ENCODE measurements at regions not wholly inside any gene's neighbourhood (a gene's known extent, or its start where the extent isn't known, plus 50 kb on each side); places are given as distances from the start of the nearest gene placed in this dataset.

DNA sequence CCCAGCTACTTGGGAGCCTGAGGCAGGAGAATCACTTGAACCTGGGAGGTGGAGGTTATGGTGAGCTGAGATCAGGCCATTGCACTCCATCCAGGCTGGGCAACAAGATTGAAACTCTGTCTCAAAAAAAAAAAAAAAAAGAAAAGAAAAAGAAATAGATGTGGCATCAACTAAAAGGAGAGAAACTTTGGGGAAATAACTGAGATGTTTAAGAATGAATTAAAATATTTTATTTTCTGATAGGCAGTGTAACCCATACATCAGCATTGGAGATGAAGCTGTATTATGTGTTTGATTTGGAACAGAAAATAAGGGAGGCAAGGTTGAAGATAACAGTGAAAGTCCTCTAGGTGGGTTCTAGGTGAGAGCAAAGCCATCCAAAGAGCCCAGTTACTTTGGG lies 110.7 kb upstream of the HNRNPA3 start (continued):
- no peak for TF ChIP-seq HMGA2 (CRISPR knock-in tag; IDR thresholded peaks at IDR 0.05)

DNA sequence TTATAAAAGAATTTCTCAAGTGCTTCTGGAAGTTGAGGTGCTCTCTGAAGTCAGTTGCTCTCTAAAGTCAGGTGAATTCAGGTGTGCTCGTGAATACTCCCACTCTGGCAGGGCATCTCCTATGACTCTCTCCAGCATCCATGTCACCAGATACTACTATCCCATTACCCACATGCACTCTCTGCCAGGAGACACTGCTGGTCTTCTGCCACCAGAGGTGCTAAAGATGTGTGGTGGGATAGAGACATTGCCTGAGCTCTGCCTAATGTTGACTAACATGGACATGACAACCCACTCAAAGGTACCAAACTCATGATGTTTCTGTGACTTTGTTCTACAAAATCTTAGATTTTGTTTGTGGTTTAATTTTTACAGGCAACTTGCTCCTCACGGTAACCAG lies 106.4 kb upstream of the HNRNPA3 start:
- no peak for DNase-seq (ENCODE audit: low spot score)
- Mint-ChIP-seq H3K9me3 (peaks cover 18% of the 10 kb centered on the region), H3K27ac (no peak overlapping the region), H3K4me1 (no peaks in the 10 kb centered on the region), H3K36me3 (no peaks in the 10 kb centered on the region), H3K4me3 (no peak overlapping the region), H3K27me3 (ENCODE audit: low read depth) (no peaks in the 10 kb centered on the region)
- ATAC-seq, result peak; percentile 99
- ChIA-PET CTCF (interaction anchor here (0.9 to 1.8 kb wide), 2 partner anchors 42 to 58 kb away, joined by 3 to 14 read pairs; no protein-coding TSS in a partner anchor), POLR2A (no interaction called here)
- TF ChIP-seq, protein P1, sequence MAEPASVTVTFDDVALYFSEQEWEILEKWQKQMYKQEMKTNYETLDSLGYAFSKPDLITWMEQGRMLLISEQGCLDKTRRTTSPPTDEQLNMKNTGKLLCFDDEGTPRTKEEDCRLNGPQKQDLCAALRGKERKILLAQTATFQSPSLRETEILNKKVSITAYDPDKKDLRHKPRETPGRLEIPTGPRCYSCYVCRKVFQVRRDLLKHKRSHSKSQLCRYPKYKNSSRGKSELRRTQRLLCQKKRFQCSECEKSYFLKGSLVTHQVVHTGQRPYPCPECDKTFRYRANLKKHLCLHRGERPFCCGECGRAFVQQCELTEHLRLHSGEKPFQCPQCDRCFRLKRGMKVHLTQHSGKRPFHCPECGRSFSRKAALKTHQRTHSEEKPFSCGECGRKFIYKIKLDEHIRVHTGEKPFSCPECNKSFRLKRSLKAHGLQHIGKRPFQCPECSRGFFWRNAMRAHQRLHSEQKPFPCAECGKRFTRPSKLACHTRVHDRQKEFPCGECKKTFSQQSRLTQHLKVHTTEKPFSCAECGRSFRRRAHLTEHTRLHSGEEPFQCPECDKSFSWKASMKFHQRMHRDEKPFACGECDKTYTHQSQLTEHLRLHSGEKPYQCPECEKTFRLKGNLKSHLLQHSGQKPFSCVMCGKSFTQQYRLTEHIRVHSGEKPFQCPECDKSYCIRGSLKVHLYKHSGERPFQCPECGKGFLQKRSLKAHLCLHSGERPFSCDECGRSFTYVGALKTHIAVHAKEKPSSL (CRISPR knock-in tag; conservative IDR thresholded peaks at IDR 0.05), result no peak
- TF ChIP-seq SOX15 (CRISPR knock-in tag; IDR thresholded peaks at IDR 0.05) (no peak), CREM (CRISPR knock-in tag; IDR thresholded peaks at IDR 0.05) (no peak), TEAD4 (CRISPR knock-in tag; IDR thresholded peaks at IDR 0.05) (no peak), ZBTB21 (CRISPR knock-in tag; IDR thresholded peaks at IDR 0.05; ENCODE audit: borderline replicate concordance) (no peak), MXD4 (CRISPR knock-in tag; IDR thresholded peaks at IDR 0.05; ENCODE audit: borderline replicate concordance) (no peak), RORB (CRISPR knock-in tag; IDR thresholded peaks at IDR 0.05) (no peak), ZNF423 (CRISPR knock-in tag; IDR thresholded peaks at IDR 0.05) (no peak), SMAD3 (CRISPR knock-in tag; IDR thresholded peaks at IDR 0.05; ENCODE audit: borderline replicate concordance) (no peak), TEAD1 (CRISPR knock-in tag; IDR thresholded peaks at IDR 0.05) (no peak)
- TF ChIP-seq, protein P2, sequence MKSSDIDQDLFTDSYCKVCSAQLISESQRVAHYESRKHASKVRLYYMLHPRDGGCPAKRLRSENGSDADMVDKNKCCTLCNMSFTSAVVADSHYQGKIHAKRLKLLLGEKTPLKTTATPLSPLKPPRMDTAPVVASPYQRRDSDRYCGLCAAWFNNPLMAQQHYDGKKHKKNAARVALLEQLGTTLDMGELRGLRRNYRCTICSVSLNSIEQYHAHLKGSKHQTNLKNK (CRISPR knock-in tag; IDR thresholded peaks at IDR 0.05), result no peak

DNA sequence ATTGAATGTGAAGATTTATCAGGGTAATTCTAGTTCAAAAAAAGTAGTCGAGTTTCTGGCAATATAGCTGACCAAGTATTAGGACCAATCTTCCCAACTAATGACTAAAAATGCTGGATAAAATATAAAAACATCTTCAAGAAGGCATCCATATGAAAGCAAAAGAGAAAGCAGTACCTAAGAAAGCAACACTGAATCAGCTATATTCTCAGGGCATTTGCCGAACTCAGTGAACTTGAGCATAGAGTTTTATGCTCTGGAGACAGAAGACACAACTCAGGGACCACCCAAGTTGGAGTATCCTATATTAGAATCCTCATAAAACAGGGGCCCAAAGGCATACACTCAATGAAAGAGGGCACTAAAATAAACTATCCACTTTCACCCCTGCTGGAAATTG lies 103.7 kb upstream of the HNRNPA3 start:
- H3K27me3 Mint-ChIP-seq (ENCODE audit: low read depth), result no peaks in the 10 kb centered on the region
- ATAC-seq, result no peak

More for the DNA sequence above, 103.7 kb upstream of the HNRNPA3 start:
- DNase-seq (ENCODE audit: low spot score), result no peak
- no peaks in the 10 kb centered on the region for H3K36me3 Mint-ChIP-seq
- no peaks in the 10 kb centered on the region for H3K4me1 Mint-ChIP-seq
- TF ChIP-seq, protein P3, sequence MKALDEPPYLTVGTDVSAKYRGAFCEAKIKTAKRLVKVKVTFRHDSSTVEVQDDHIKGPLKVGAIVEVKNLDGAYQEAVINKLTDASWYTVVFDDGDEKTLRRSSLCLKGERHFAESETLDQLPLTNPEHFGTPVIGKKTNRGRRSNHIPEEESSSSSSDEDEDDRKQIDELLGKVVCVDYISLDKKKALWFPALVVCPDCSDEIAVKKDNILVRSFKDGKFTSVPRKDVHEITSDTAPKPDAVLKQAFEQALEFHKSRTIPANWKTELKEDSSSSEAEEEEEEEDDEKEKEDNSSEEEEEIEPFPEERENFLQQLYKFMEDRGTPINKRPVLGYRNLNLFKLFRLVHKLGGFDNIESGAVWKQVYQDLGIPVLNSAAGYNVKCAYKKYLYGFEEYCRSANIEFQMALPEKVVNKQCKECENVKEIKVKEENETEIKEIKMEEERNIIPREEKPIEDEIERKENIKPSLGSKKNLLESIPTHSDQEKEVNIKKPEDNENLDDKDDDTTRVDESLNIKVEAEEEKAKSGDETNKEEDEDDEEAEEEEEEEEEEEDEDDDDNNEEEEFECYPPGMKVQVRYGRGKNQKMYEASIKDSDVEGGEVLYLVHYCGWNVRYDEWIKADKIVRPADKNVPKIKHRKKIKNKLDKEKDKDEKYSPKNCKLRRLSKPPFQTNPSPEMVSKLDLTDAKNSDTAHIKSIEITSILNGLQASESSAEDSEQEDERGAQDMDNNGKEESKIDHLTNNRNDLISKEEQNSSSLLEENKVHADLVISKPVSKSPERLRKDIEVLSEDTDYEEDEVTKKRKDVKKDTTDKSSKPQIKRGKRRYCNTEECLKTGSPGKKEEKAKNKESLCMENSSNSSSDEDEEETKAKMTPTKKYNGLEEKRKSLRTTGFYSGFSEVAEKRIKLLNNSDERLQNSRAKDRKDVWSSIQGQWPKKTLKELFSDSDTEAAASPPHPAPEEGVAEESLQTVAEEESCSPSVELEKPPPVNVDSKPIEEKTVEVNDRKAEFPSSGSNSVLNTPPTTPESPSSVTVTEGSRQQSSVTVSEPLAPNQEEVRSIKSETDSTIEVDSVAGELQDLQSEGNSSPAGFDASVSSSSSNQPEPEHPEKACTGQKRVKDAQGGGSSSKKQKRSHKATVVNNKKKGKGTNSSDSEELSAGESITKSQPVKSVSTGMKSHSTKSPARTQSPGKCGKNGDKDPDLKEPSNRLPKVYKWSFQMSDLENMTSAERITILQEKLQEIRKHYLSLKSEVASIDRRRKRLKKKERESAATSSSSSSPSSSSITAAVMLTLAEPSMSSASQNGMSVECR (CRISPR knock-in tag; IDR thresholded peaks at IDR 0.05; ENCODE audit: borderline replicate concordance), result no peak
- TF ChIP-seq PRRX2 (CRISPR knock-in tag; IDR thresholded peaks at IDR 0.05), result no peak
- TF ChIP-seq, protein P4, sequence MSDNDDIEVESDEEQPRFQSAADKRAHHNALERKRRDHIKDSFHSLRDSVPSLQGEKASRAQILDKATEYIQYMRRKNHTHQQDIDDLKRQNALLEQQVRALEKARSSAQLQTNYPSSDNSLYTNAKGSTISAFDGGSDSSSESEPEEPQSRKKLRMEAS (CRISPR knock-in tag; IDR thresholded peaks at IDR 0.05), result no peak
- TF ChIP-seq, protein P5, sequence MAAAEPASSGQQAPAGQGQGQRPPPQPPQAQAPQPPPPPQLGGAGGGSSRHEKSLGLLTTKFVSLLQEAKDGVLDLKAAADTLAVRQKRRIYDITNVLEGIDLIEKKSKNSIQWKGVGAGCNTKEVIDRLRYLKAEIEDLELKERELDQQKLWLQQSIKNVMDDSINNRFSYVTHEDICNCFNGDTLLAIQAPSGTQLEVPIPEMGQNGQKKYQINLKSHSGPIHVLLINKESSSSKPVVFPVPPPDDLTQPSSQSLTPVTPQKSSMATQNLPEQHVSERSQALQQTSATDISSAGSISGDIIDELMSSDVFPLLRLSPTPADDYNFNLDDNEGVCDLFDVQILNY (CRISPR knock-in tag; IDR thresholded peaks at IDR 0.05), result no peak
- ChIA-PET CTCF (interaction anchor here (0.6 kb wide), 1 partner anchor 10 kb away, joined by 3 read pairs; no protein-coding TSS in a partner anchor), POLR2A (interaction anchor here (0.5 kb wide), 1 partner anchor 52 kb away, joined by 3 read pairs; no protein-coding TSS in a partner anchor)
- no peak overlapping the region for H3K27ac Mint-ChIP-seq
- H3K9me3 Mint-ChIP-seq, result peaks cover 5% of the 10 kb centered on the region
- H3K4me3 Mint-ChIP-seq, result no peak overlapping the region

All from WTC11 (cell line).